H9 (cell line): ENCODE measurements at regions not wholly inside any gene's neighbourhood (a gene's known extent, or its start where the extent isn't known, plus 50 kb on each side); places are given as distances from the start of the nearest gene placed in this dataset.

Source experiments
- DNase-seq: peaks from one replicate; pipeline ENCODE4 v3.0.0-alpha.2; 2017
- H2AFZ ChIP-seq: one replicate; pipeline ENCODE4 v1.6.1; 2013; ENCODE audit warnings: mild to moderate bottlenecking, low read length, control low read depth, moderate library complexity
- H2AK5ac ChIP-seq: 2 replicates; pipeline ENCODE4 v1.6.1; 2013; ENCODE audit warnings: low read length, control low read depth, mixed read lengths; ENCODE audit not compliant: insufficient read length
- H2BK120ac ChIP-seq: one replicate; pipeline ENCODE4 v1.6.1; 2013; ENCODE audit warnings: low read depth, mild to moderate bottlenecking, low read length, control low read depth, inconsistent platforms; ENCODE audit not compliant: poor library complexity, severe bottlenecking
- H2BK12ac ChIP-seq: 2 replicates; pipeline ENCODE4 v1.6.1; 2013; ENCODE audit warnings: low read length, control low read depth, mixed read lengths, low read depth; ENCODE audit not compliant: insufficient read length
- H2BK15ac ChIP-seq: 2 replicates; pipeline ENCODE4 v1.6.1; 2013; ENCODE audit warnings: low read depth, low read length, control low read depth
- H2BK20ac ChIP-seq: one replicate; pipeline ENCODE4 v1.6.1; 2013; ENCODE audit warnings: low read depth, mild to moderate bottlenecking, low read length, control low read depth, inconsistent platforms; ENCODE audit not compliant: poor library complexity, severe bottlenecking
- H2BK5ac ChIP-seq: 2 replicates; pipeline ENCODE4 v1.6.1; 2013; ENCODE audit warnings: low read length, control low read depth, mixed read lengths; ENCODE audit not compliant: insufficient read length
- H3K14ac ChIP-seq: 2 replicates; pipeline ENCODE4 v1.6.1; 2013; ENCODE audit warnings: low read length, control low read depth; ENCODE audit not compliant: insufficient read depth
- H3K18ac ChIP-seq: 2 replicates; pipeline ENCODE4 v1.6.1; 2013; ENCODE audit warnings: low read depth, mild to moderate bottlenecking, mixed read lengths, low read length, control low read depth; ENCODE audit not compliant: insufficient read length
- H3K23ac ChIP-seq: 2 replicates; pipeline ENCODE4 v1.6.1; 2013; ENCODE audit warnings: low read length, control low read depth, mixed read lengths, low read depth; ENCODE audit not compliant: insufficient read length
- H3K23me2 ChIP-seq: 2 replicates; pipeline ENCODE4 v1.6.1; 2013; ENCODE audit warnings: low read depth, mild to moderate bottlenecking, mixed read lengths, low read length, control low read depth; ENCODE audit not compliant: insufficient read length, poor library complexity, severe bottlenecking
- H3K27ac ChIP-seq: 2 replicates; pipeline ENCODE4 v1.5.1; 2013; ENCODE audit warnings: low read length, control low read depth, mixed read lengths, low read depth; ENCODE audit not compliant: insufficient read length
- H3K27me3 ChIP-seq: 2 replicates; pipeline ENCODE4 v1.6.1; 2013; ENCODE audit warnings: low read length, control low read depth, inconsistent platforms; ENCODE audit not compliant: insufficient read depth
- H3K4ac ChIP-seq: 2 replicates; pipeline ENCODE4 v1.6.1; 2013; ENCODE audit warnings: low read depth, mild to moderate bottlenecking, control low read depth, inconsistent platforms, low read length, moderate library complexity
- H3K4me1 ChIP-seq: 2 replicates; pipeline ENCODE4 v1.6.1; 2013; ENCODE audit warnings: low read length, control low read depth, inconsistent platforms; ENCODE audit not compliant: insufficient read depth
- H3K4me2 ChIP-seq: 2 replicates; pipeline ENCODE4 v1.6.1; 2013; ENCODE audit warnings: low read length, control low read depth, mixed read lengths; ENCODE audit not compliant: insufficient read length, insufficient read depth
- H3K56ac ChIP-seq: 2 replicates; pipeline ENCODE4 v1.6.1; 2013; ENCODE audit warnings: low read depth, mild to moderate bottlenecking, mixed read lengths, low read length, control low read depth; ENCODE audit not compliant: insufficient read length
- H3K79me1 ChIP-seq: 2 replicates; pipeline ENCODE4 v1.6.1; 2013; ENCODE audit warnings: low read depth, mild to moderate bottlenecking, moderate library complexity, low read length, control low read depth, inconsistent platforms; ENCODE audit not compliant: insufficient read depth, poor library complexity, severe bottlenecking
- H3K79me2 ChIP-seq: 2 replicates; pipeline ENCODE4 v1.6.1; 2013; ENCODE audit warnings: low read length, control low read depth, inconsistent platforms; ENCODE audit not compliant: insufficient read depth
- H3K9ac ChIP-seq: 2 replicates; pipeline ENCODE4 v1.6.1; 2013; ENCODE audit warnings: low read length, control low read depth, mixed read lengths; ENCODE audit not compliant: insufficient read length; ENCODE audit errors: extremely low read depth
- H3K9me3 ChIP-seq: one replicate; pipeline ENCODE4 v1.6.1; 2013; ENCODE audit warnings: low read depth, low read length, inconsistent platforms; ENCODE audit not compliant: control insufficient read depth
- H3T11ph ChIP-seq: one replicate; pipeline ENCODE4 v1.6.1; 2013; ENCODE audit warnings: mild to moderate bottlenecking, low read length, control low read depth, inconsistent platforms
- H4K20me1 ChIP-seq: one replicate; pipeline ENCODE4 v1.6.1; 2013; ENCODE audit not compliant: control insufficient read depth, insufficient read length, insufficient read depth
- H4K5ac ChIP-seq: 2 replicates; pipeline ENCODE4 v1.6.1; 2013; ENCODE audit warnings: low read depth, mild to moderate bottlenecking, mixed read lengths, low read length, control low read depth; ENCODE audit not compliant: insufficient read length
- H4K8ac ChIP-seq: replicated peaks from 2 replicates; pipeline ENCODE4 v1.6.1; 2013; ENCODE audit warnings: low read length, control low read depth, mixed read lengths, low read depth; ENCODE audit not compliant: insufficient read length
- H4K91ac ChIP-seq: 2 replicates; pipeline ENCODE4 v1.6.1; 2013; ENCODE audit warnings: low read depth, mild to moderate bottlenecking, moderate library complexity, mixed read lengths, low read length, control low read depth; ENCODE audit not compliant: insufficient read length
- H3K27ac Mint-ChIP-seq, 3 experiments: 2 replicates in 2 of 3; 3 replicates in 1 of 3; pipeline ENCODE4 v1.8.0; 2020 to 2021; ENCODE audit warnings: mixed read lengths in 3 of 3, mild to moderate bottlenecking in 1 of 3, moderate library complexity in 1 of 3
- H3K27me3 Mint-ChIP-seq: 2 replicates; pipeline ENCODE4 v1.8.0; 2021; ENCODE audit warnings: low read depth, mild to moderate bottlenecking, moderate library complexity, mixed read lengths
- H3K36me3 Mint-ChIP-seq, 3 experiments: 2 replicates in 2 of 3; 3 replicates in 1 of 3; pipeline ENCODE4 v1.8.0; 2020 to 2021; ENCODE audit warnings: low read depth in 3 of 3, mixed read lengths in 3 of 3; ENCODE audit not compliant: insufficient read depth in 1 of 3
- H3K4me1 Mint-ChIP-seq, 2 experiments: 2 replicates each; pipeline ENCODE4 v1.8.0; 2020; ENCODE audit warnings: mixed read lengths in 2 of 2
- H3K4me3 Mint-ChIP-seq, 2 experiments: 2 replicates in 1 of 2; 3 replicates in 1 of 2; pipeline ENCODE4 v1.8.0; 2020 to 2021; ENCODE audit warnings: mild to moderate bottlenecking in 2 of 2, mixed read lengths in 2 of 2, moderate library complexity in 1 of 2
- H3K9me3 Mint-ChIP-seq, 2 experiments: 2 replicates in 1 of 2; 3 replicates in 1 of 2; pipeline ENCODE4 v1.8.0; 2020; ENCODE audit warnings: mild to moderate bottlenecking in 2 of 2, mixed read lengths in 2 of 2, moderate library complexity in 1 of 2
- CTCF ChIP-seq: fragments of 200-600 bp; sonication (generic); conservative IDR thresholded peaks from 3 replicates; pipeline ENCODE4 v1.8.0; 2021; ENCODE audit warnings: antibody characterized with exemption, mild to moderate bottlenecking
- WGBS: extraction: QIAGEN DNeasy Blood & Tissue Kit; methylation state at CpG from one replicate; pipeline ENCODE4 v1.1.7; 2013; ENCODE audit warnings: missing lambda C conversion rate, low lambda C conversion rate, mixed read lengths; ENCODE audit not compliant: insufficient read length; ENCODE audit errors: extremely low coverage; 5-methylcytosine and 5-hydroxymethylcytosine counted together

- H3K9me3 Mint-ChIP-seq, result no peaks in the 10 kb centered on the region
- no peaks in the 10 kb centered on the region for H4K20me1 ChIP-seq
- no peaks in the 10 kb centered on the region for H3K9me3 ChIP-seq
- no peak overlapping the region for H3K4me3 Mint-ChIP-seq
- no peak overlapping the region for H3K27ac ChIP-seq
- H2BK15ac ChIP-seq, result no peak overlapping the region
- H3K27me3 ChIP-seq, result no peaks in the 10 kb centered on the region; the same call in 1 of the 2 replicates
- no peaks in the 10 kb centered on the region for H3K4me1 ChIP-seq
- no peaks in the 10 kb centered on the region for H3K36me3 Mint-ChIP-seq
- H3K79me2 ChIP-seq, result no peaks in the 10 kb centered on the region
- H3K4me1 Mint-ChIP-seq, result peaks cover 20% of the 10 kb centered on the region in 2 experiments
- H4K91ac ChIP-seq, result no peak overlapping the region
- H3K18ac ChIP-seq, result no peak overlapping the region
- H3K4me2 ChIP-seq, result no peak overlapping the region
- H3K23ac ChIP-seq, result no peak overlapping the region
- peaks cover 24% of the 10 kb centered on the region for H3K27me3 Mint-ChIP-seq
- H3K79me1 ChIP-seq, result no peaks in the 10 kb centered on the region
- no peak overlapping the region for H3K56ac ChIP-seq
- no peak overlapping the region for H2BK5ac ChIP-seq
- no peak for DNase-seq
- H3K14ac ChIP-seq, result no peak overlapping the region
- H2BK12ac ChIP-seq, result no peak overlapping the region
- no peak overlapping the region for H3K9ac ChIP-seq
- H4K8ac ChIP-seq, result no peak overlapping the region
- H3K4ac ChIP-seq, result no peak overlapping the region
- no peak overlapping the region for H3T11ph ChIP-seq
- H2BK120ac ChIP-seq, result no peak overlapping the region
- H3K23me2 ChIP-seq, result no peaks in the 10 kb centered on the region
- H3K27ac Mint-ChIP-seq, result no peak overlapping the region
- H2BK20ac ChIP-seq, result no peak overlapping the region
- TF ChIP-seq CTCF, result no peak
- H2AK5ac ChIP-seq, result no peak overlapping the region
- no CpG with 5 or more reads among the region's 9 CpGs for WGBS
- no peak overlapping the region for H4K5ac ChIP-seq
- no peak overlapping the region for H2AFZ ChIP-seq
These were observed 418.0 kb downstream of the SOX2 start for GRCh38 chr3:182129740-182130139.
